Psoas muscle (tissue), 7 donors: ENCODE measurements at regions not wholly inside any gene's neighbourhood (a gene's known extent, or its start where the extent isn't known, plus 50 kb on each side); places are given as distances from the start of the nearest gene placed in this dataset.

Experiments
- ATAC-seq, 4 donors: fragments of 200-7000 bp; cut with Tn5 transposase; one replicate each; pipeline ENCODE4 v1.9.1; 2020; ENCODE audit warnings: moderate library complexity in 3 of 4, mild to moderate bottlenecking in 2 of 4
- DNase-seq, 2 donors: peaks; one replicate each; pipeline ENCODE4 v3.0.0-alpha.2; 2020
- H3K27ac ChIP-seq: fragments of 200-600 bp; one replicate; pipeline ENCODE4 v1.8.0; 2022
- H3K27me3 ChIP-seq, 3 donors: fragments of 200-600 bp in 1 of 3; one replicate each; pipeline versions ENCODE4 v1.6.1 to v1.8.0; 2013 to 2022; ENCODE audit warnings: low read length in 2 of 3, mild to moderate bottlenecking in 2 of 3, moderate library complexity in 1 of 3; ENCODE audit not compliant: insufficient read depth in 3 of 3
- H3K36me3 ChIP-seq, 2 donors: fragments of 200-600 bp in 1 of 2; one replicate each; pipeline versions ENCODE4 v1.6.1 to v1.8.0; 2013 to 2022; ENCODE audit warnings: low read depth in 1 of 2, mild to moderate bottlenecking in 1 of 2, moderate library complexity in 1 of 2; ENCODE audit not compliant: insufficient read depth in 1 of 2
- H3K4me1 ChIP-seq: fragments of 200-600 bp; one replicate; pipeline ENCODE4 v1.8.0; 2022
- H3K4me3 ChIP-seq: fragments of 200-600 bp; one replicate; pipeline ENCODE4 v1.8.0; 2022; ENCODE audit warnings: mild to moderate bottlenecking
- H3K9me3 ChIP-seq: fragments of 200-600 bp; one replicate; pipeline ENCODE4 v1.8.0; 2022
- WGBS, 3 donors: extraction: QIAGEN DNeasy Blood & Tissue Kit; methylation state at CpG; one replicate each; pipeline versions ENCODE4 v1.1.6 to v1.1.7; 2013; 5-methylcytosine and 5-hydroxymethylcytosine counted together
- intact Hi-C, 2 donors: fragments of 100-400 bp; cut with DNase I; formaldehyde crosslinking; loops; one replicate each; pipeline versions ENCODE4 v1.11.0 to v1.14.2; 2022
- TF ChIP-seq, protein P1 (sequence below): fragments of 200-600 bp; IDR thresholded peaks from one replicate; pipeline ENCODE4 v1.8.0; 2022; ENCODE audit warnings: antibody characterized with exemption
- donor health status: healthy with polysubstance abuse.
- donor health status: DM: no; HTN: no; CAD: no; lungs with moderate emphysema.
- donor health status: Bipolar disorder and iron deficiency.
- donor health status: healthy.
- donor health status: DM: yes; HTN: yes; CAD: no.
- donor health status: DM: no; HTN: no; CAD: no.
- donor health status: DM: yes; HTN: yes; CAD: no.

DNA sequence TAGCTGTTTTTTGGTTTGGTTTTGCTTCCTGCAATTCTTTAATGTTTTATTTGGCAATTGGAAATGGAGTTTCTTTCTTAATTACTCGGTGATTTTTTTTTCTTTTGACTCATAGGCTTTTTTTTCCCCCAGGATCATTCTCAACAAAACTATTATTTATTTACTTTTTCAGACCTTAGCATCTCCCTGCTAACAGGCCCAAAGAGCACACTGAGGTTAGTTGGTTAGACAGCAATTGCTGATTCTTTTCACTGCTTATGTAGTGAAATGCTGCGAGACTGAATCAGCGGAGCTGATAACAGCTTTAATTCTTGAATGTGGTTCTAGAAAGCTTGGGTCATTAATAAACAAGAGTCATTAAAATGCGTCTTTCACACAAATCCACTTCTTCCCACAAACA is 79.1 kb upstream of the ZFP64 start:
- Histone ChIP-seq H3K9me3 (no peaks in the 10 kb centered on the region), H3K27me3 (no peaks in the 10 kb centered on the region), H3K36me3 (no peaks in the 10 kb centered on the region), H3K4me1 (no peaks in the 10 kb centered on the region), H3K27ac (no peak overlapping the region), H3K4me3 (no peak overlapping the region)
- TF ChIP-seq, protein P1, sequence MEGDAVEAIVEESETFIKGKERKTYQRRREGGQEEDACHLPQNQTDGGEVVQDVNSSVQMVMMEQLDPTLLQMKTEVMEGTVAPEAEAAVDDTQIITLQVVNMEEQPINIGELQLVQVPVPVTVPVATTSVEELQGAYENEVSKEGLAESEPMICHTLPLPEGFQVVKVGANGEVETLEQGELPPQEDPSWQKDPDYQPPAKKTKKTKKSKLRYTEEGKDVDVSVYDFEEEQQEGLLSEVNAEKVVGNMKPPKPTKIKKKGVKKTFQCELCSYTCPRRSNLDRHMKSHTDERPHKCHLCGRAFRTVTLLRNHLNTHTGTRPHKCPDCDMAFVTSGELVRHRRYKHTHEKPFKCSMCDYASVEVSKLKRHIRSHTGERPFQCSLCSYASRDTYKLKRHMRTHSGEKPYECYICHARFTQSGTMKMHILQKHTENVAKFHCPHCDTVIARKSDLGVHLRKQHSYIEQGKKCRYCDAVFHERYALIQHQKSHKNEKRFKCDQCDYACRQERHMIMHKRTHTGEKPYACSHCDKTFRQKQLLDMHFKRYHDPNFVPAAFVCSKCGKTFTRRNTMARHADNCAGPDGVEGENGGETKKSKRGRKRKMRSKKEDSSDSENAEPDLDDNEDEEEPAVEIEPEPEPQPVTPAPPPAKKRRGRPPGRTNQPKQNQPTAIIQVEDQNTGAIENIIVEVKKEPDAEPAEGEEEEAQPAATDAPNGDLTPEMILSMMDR: no peak
- DNase-seq (no peak), ATAC-seq (no peak)
- intact Hi-C loops: no loop called here
- WGBS, 3 donors: 76 to 81% (median 80%) methylated on average over 4 of the region's 4 CpGs

- no peaks in the 10 kb centered on the region for H3K4me1 ChIP-seq
- no peak overlapping the region for H3K27ac ChIP-seq
- intact Hi-C loops: no loop called here
- DNase-seq (no peak), ATAC-seq (no peak)
- TF ChIP-seq, protein P1: no peak
- no peaks in the 10 kb centered on the region for H3K36me3 ChIP-seq
- H3K9me3 ChIP-seq: no peaks in the 10 kb centered on the region
- no peak overlapping the region for H3K4me3 ChIP-seq
- 83 to 89% (median 86%) methylated on average over 4 of the region's 4 CpGs for WGBS, 3 donors
- no peaks in the 10 kb centered on the region for H3K27me3 ChIP-seq
Measured at GRCh38 chr20:52270001-52270606, 78.5 kb upstream of the ZFP64 start.

GRCh38 chr20:52269321-52269720 is 77.7 kb upstream of the ZFP64 start:
- intact Hi-C loops: no loop called here
- Histone ChIP-seq H3K4me1 (no peaks in the 10 kb centered on the region), H3K9me3 (no peaks in the 10 kb centered on the region), H3K36me3 (no peaks in the 10 kb centered on the region), H3K27ac (no peak overlapping the region), H3K27me3 (no peaks in the 10 kb centered on the region), H3K4me3 (no peak overlapping the region)
- DNase-seq: no peak
- TF ChIP-seq, protein P1: no peak
- 18 to 24% (median 22%) methylated on average over 7 of the region's 7 CpGs for WGBS, 3 donors
- ATAC-seq: no peak

- Histone ChIP-seq H3K4me1 (no peaks in the 10 kb centered on the region), H3K9me3 (no peaks in the 10 kb centered on the region), H3K4me3 (no peak overlapping the region), H3K27ac (no peak overlapping the region), H3K27me3 (peaks cover 0 to under 1% (median 0%) of the 10 kb centered on the region in 3 donors), H3K36me3 (no peaks in the 10 kb centered on the region)
- no peak for ATAC-seq
- TF ChIP-seq, protein P1: no peak
- 77 to 87% (median 86%) methylated on average over 4 of the region's 4 CpGs for WGBS, 3 donors
- intact Hi-C loops: no loop called here
- DNase-seq: no peak
Measured at GRCh38 chr20:52268184-52268749, 76.7 kb upstream of the ZFP64 start.

GRCh38 chr20:52267418-52267817 is 75.8 kb upstream of the ZFP64 start:
- H3K4me3 ChIP-seq: no peak overlapping the region
- no peaks in the 10 kb centered on the region for H3K36me3 ChIP-seq
- intact Hi-C loops: no loop called here
- no peak overlapping the region for H3K27ac ChIP-seq
- peaks cover 0 to 3% (median 3%) of the 10 kb centered on the region in 3 donors for H3K27me3 ChIP-seq
- DNase-seq (no peak), ATAC-seq (no peak)
- no peaks in the 10 kb centered on the region for H3K4me1 ChIP-seq
- TF ChIP-seq, protein P1: no peak
- no peaks in the 10 kb centered on the region for H3K9me3 ChIP-seq
